GM18511 (cell line): ENCODE measurements at regions not wholly inside any gene's neighbourhood (a gene's known extent, or its start where the extent isn't known, plus 50 kb on each side); places are given as distances from the start of the nearest gene placed in this dataset.
"Not testable (repeated sequence)": the region's sequence is repeated elsewhere in the genome, so short reads cannot be mapped to it uniquely, and the experiment has no call there.

Source experiments
- ATAC-seq: cut with Tn5 transposase; IDR thresholded peaks from one replicate; pipeline ENCODE4 v1.9.1; 2021; ENCODE audit warnings: mild to moderate bottlenecking, moderate library complexity; ENCODE audit not compliant: unreplicated experiment

DNA sequence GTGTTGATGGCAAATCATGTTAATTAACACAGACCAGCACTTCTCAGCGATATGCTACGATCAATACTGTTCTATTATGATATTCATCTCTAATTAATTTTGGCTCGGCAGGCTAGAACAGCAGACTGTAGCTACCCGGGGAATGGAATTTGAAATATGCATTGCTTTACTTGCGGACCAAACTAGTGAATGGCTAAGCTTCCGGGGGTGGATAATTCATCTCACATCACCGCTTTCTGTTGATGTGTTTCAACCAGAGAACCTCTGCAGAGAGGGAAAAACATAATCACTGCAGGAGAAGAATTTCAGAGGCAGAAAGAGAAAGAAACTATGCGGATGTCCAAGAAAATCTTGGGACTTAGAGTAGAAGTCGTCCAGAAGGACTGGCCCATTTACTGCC, 490.9 kb downstream of the STK39 start:
- no peak for ATAC-seq

GRCh38 chr2:167753142-167753541, 494.3 kb downstream of the STK39 start:
- ATAC-seq = no peak

GRCh38 chr2:167752734-167753133, 494.7 kb downstream of the STK39 start:
- no peak for ATAC-seq

GRCh38 chr2:167750675-167751074, 496.7 kb downstream of the STK39 start:
- no peak for ATAC-seq

GRCh38 chr2:167749660-167750059, 497.7 kb downstream of the STK39 start:
- ATAC-seq = no peak

- no peak for ATAC-seq
Observed at GRCh38 chr2:167749016-167749415, 498.4 kb downstream of the STK39 start.

DNA sequence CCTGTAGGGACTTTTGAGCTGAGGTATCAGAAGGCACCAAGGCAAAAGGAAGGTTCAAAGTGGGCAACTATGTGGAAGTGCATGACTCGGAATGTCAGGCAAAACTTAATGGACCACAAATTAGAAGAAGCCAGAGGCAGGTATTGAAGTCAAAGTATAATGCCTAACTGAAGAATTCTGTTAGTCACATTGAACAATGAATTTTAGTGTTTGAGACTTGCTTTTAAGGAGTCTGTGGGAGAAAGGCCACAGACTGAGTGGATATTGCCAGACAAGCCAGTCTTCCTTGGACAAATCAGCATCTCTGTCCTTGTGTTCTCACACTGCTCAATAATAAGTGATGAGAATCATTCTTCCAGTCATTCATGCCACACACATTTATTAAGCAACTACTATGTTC, 498.9 kb downstream of the STK39 start:
- no peak for ATAC-seq

DNA sequence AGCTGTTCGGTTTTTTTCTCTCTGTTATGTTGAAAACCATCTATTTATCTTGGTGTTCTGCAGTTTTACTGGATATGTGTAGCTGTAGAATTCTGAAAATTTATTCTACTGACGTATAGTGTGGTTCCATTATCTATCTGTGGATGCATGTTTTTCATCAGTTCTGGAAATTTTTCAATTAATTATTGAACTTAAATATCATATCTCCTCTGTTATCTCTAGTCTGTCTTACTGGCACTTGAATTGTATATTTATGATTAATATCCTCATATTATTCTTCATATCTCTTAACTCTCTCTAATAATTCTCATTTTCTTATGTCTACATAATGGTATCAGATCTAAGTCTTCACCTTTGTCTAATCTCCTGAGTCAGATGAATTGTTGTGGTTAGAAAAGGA, 501.7 kb downstream of the STK39 start:
- no peak for ATAC-seq

DNA sequence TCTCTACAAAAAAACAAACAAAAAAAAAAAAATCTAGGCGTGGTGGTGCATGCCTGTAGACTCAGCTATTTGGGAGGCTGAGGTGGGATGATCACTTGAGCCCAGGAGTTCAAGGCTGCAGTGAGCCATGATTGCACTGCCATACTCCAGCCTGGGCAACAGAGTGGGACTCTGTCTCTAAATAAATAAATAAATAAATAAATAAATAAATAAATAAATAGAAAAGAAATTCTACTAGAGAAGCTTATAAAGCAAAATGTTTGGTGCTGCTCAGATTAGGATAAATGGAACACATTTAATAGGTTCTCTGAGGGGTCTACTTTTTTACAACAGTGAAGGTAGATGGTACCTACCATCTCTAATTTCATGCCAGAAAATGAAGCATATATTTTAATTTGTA, 507.5 kb downstream of the STK39 start:
- ATAC-seq = not testable (repeated sequence)

- ATAC-seq = no peak
Observed at GRCh38 chr2:167733747-167734146, 513.6 kb downstream of the STK39 start.

- ATAC-seq = no peak
Observed at GRCh38 chr2:167732326-167732725, 515.1 kb downstream of the STK39 start.

- no peak for ATAC-seq
Observed at GRCh38 chr2:167729911-167730310, 517.5 kb downstream of the STK39 start.

GRCh38 chr2:167726788-167727187, 520.6 kb downstream of the STK39 start:
- no peak for ATAC-seq

- ATAC-seq = no peak
Observed at GRCh38 chr2:167721593-167721992, 525.8 kb downstream of the STK39 start.

DNA sequence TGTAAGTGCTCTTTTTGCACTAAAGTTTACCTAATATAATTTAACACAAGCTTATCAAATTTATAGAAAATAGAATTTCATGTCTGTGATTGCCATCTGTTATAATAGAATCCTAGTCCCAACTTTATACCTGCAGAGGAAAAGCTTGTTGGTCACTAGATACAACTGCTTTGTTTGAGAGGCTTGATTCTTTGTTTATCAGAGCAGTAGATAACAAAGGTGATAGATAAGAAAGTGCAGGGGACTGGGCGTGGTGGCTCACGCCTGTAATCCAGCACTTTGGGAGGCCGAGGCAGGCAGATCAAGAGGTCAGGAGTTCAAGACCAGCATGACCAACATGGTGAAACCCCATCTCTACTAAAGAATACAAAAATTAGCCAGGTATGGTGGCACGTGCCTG, 528.0 kb downstream of the STK39 start:
- ATAC-seq = no peak

GRCh38 chr2:167718560-167718959, 528.8 kb downstream of the STK39 start:
- ATAC-seq = no peak

DNA sequence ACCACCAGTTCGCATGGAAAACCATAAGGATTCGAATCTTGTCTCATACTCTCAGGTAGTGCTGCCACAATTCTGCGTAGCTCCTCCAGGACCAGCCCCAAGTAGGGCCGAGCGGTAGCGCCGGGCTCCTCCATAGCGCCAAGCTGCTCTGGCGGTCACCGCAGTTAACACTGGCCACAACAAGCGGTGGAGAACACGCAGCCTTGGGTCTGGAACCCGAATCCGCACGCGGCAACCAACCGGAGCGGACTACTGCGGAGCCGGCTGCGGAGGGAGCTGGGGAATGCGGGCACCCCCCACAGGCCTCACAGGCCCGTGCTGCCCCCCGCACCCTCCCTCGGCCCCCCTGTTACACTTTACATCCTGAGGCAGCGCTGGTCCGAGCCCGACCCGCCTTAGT, 531.5 kb downstream of the STK39 start:
- ATAC-seq = no peak

GRCh38 chr2:167715498-167715897, 531.9 kb downstream of the STK39 start:
- ATAC-seq = not testable (repeated sequence)

DNA sequence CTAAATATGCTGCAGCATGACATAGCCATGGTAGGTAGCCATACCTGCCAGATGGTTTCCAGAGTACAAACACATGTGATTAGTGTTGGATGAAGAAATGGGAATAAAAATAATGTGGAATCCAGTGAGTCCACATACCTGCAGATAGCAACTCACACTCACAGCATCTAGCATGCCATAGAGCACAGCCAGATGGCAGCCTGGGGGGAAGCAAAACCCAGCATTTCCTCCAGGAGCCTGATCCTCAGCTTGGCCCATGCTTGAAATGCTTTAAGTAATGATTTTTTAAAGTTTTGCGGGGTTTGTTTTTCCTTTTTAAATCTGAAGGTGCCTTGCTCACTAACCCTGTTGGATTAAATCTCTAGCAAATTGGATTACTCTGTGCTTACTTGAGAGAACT, 535.1 kb downstream of the STK39 start:
- ATAC-seq = no peak

DNA sequence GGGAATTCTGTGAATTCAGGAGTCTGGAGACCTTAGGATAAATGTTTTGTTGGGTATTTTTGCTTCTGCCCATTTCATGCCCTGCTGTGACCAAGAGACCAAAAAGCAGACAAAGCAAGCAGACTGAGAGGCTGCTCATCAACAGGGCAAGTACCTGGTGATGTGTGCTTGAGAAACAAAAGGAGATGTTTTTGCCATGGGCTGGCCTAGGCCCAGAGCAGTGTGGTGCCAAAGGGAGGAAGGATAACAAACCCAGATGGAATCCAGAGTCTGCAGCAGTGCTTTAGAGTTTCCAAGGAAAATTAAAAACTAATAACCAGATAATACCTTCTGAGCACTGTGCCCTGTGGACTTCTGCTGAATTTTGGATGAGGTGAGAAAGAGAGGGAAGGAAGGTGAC, 538.4 kb downstream of the STK39 start:
- no peak for ATAC-seq

DNA sequence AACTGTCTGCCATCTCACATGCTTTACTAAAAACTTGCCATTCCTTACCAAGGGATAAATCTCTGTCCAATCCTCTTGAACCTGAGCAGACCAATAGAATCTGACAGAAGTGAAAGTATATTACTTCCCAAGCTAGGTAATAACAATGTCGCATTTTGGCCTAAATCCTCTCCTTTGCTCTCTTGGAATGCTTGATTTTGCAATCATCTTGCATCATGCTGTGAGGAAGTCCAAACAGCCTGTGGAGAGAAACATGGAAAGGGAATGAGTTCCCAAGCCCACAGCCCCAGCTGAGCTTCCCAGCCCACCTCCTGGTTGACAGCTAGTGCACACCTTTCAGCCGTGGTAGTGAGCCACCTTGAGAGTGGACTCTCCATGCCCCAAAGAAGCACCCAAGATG, 540.6 kb downstream of the STK39 start:
- ATAC-seq = no peak

DNA sequence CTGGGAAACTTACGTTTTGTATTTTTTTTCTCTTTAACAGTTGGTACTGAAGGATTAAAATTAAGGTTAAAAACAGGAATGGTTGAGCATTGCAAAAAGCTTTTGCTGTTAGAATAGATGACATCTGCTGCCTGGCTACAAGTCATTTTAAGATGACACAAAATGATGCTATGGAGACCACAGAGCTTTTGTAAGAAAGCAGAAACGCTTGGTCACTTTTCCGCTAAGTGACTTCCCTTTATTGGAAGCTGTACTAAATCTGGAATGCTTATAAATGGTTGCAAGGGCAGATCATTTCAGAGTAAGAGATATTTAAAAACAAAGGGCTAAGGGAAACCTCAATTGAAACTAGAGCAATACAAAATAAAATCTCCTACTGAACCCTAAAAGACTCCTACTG, 544.0 kb downstream of the STK39 start:
- no peak for ATAC-seq

GRCh38 chr2:167702227-167702626, 545.2 kb downstream of the STK39 start:
- no peak for ATAC-seq

GRCh38 chr2:167701651-167702050, 545.7 kb downstream of the STK39 start:
- no peak for ATAC-seq
